Astrocyte of the spinal cord (primary cell): ENCODE measurements at regions not wholly inside any gene's neighbourhood (a gene's known extent, or its start where the extent isn't known, plus 50 kb on each side); places are given as distances from the start of the nearest gene placed in this dataset.

Experiments used
- DNase-seq: peaks from one replicate; pipeline ENCODE4 v3.0.0; 2011; ENCODE audit warnings: low read depth, low spot score
- H3K4me3 ChIP-seq: 2 replicates; pipeline ENCODE4 v1.5.1; 2011; ENCODE audit warnings: low read depth, mild to moderate bottlenecking, low read length, moderate library complexity
- in situ Hi-C: cut with HindIII; loops from 2 replicates; pipeline ENCODE4 v1.10.0; 2017; ENCODE audit warnings: low sequenced_read_pairs
- TF ChIP-seq, protein P1 (sequence below): IDR thresholded peaks from 2 replicates; pipeline ENCODE4 v1.5.1; 2012; ENCODE audit warnings: low read depth, mild to moderate bottlenecking, low read length, inconsistent platforms

GRCh38 chr10:77716458-77717317 is 79.1 kb upstream of the KCNMA1 start:
- TF ChIP-seq, protein P1, sequence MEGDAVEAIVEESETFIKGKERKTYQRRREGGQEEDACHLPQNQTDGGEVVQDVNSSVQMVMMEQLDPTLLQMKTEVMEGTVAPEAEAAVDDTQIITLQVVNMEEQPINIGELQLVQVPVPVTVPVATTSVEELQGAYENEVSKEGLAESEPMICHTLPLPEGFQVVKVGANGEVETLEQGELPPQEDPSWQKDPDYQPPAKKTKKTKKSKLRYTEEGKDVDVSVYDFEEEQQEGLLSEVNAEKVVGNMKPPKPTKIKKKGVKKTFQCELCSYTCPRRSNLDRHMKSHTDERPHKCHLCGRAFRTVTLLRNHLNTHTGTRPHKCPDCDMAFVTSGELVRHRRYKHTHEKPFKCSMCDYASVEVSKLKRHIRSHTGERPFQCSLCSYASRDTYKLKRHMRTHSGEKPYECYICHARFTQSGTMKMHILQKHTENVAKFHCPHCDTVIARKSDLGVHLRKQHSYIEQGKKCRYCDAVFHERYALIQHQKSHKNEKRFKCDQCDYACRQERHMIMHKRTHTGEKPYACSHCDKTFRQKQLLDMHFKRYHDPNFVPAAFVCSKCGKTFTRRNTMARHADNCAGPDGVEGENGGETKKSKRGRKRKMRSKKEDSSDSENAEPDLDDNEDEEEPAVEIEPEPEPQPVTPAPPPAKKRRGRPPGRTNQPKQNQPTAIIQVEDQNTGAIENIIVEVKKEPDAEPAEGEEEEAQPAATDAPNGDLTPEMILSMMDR: no peak
- H3K4me3 ChIP-seq: no peak overlapping the region
- in situ Hi-C loops: no loop called here
- peak; percentile 44 for DNase-seq

- no peak overlapping the region for H3K4me3 ChIP-seq
- DNase-seq: no peak
- in situ Hi-C loops: no loop called here
- TF ChIP-seq, protein P1: no peak
Measured at GRCh38 chr10:77715536-77715935, 77.9 kb upstream of the KCNMA1 start.

GRCh38 chr10:77715088-77715487 is 77.5 kb upstream of the KCNMA1 start:
- DNase-seq: no peak
- TF ChIP-seq, protein P1: no peak
- H3K4me3 ChIP-seq: no peak overlapping the region
- in situ Hi-C loops: no loop called here

- in situ Hi-C loops: no loop called here
- TF ChIP-seq, protein P1: no peak
- no peak overlapping the region for H3K4me3 ChIP-seq
- DNase-seq: peak; percentile 29
Measured at GRCh38 chr10:77713521-77714280, 76.1 kb upstream of the KCNMA1 start.

DNA sequence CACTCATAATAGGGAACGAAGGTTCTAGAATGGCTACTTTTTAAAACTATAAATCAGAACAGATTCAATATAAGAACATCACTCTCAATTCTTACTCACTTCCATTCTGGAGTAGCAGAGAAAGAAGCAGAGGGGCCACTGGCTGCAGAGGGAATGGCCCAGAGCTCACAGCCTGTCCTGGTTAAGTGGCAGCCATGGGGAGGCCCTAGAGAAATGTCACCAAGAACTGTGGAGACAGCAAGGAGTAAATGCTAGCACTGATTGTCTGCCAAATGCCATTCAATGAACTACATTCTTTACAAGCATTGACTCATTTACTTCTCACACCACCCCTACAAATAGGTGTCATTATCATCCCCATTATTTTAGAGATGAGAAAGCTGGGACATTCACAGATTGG is 74.6 kb upstream of the KCNMA1 start:
- no peak overlapping the region for H3K4me3 ChIP-seq
- TF ChIP-seq, protein P1: no peak
- in situ Hi-C loops: no loop called here
- DNase-seq: no peak

- H3K4me3 ChIP-seq: no peak overlapping the region
Measured at GRCh38 chr10:77711683-77712049, 74.1 kb upstream of the KCNMA1 start.

More at GRCh38 chr10:77711683-77712049, 74.1 kb upstream of the KCNMA1 start:
- in situ Hi-C loops: no loop called here
- TF ChIP-seq, protein P1: no peak
- no peak for DNase-seq
